Cardiac muscle cell (in vitro differentiated cells and primary cell): ENCODE measurements at regions not wholly inside any gene's neighbourhood (a gene's known extent, or its start where the extent isn't known, plus 50 kb on each side); places are given as distances from the start of the nearest gene placed in this dataset.

Source experiments
- DNase-seq, 2 donors: peaks; one replicate each; pipeline versions ENCODE4 v3.0.0 to v3.0.0-alpha.2; 2010 to 2017; ENCODE audit warnings: low read depth in 1 of 2, low spot score in 1 of 2
- H3K27ac ChIP-seq: fragments of 200-600 bp; sonication (generic); 2 replicates; pipeline ENCODE4 v1.5.1; 2016
- H3K27me3 ChIP-seq: fragments of 200-600 bp; sonication (generic); 2 replicates; pipeline ENCODE4 v1.6.0; 2016; ENCODE audit warnings: control low read depth
- H3K36me3 ChIP-seq: fragments of 200-600 bp; sonication (generic); 2 replicates; pipeline ENCODE4 v1.5.1; 2016; ENCODE audit warnings: control low read depth
- H3K4me1 ChIP-seq: fragments of 200-600 bp; sonication (generic); 2 replicates; pipeline ENCODE4 v1.8.1; 2017; ENCODE audit warnings: low read depth, mild to moderate bottlenecking, mixed run types
- H3K4me3 ChIP-seq: fragments of 200-600 bp; sonication (generic); 2 replicates; pipeline ENCODE4 v1.5.1; 2016; ENCODE audit warnings: mild to moderate bottlenecking
- H3K9me3 ChIP-seq: fragments of 200-600 bp; sonication (generic); 2 replicates; pipeline ENCODE4 v1.5.1; 2017; ENCODE audit warnings: low read depth, mild to moderate bottlenecking, control low read depth
- TF ChIP-seq, protein P1 (sequence below): IDR thresholded peaks from 2 replicates; pipeline ENCODE4 v1.5.1; 2012; ENCODE audit warnings: low read depth, mild to moderate bottlenecking, low read length

- Histone ChIP-seq H3K27ac (peak overlapping the region; percentile 70), H3K4me3 (no peak overlapping the region), H3K9me3 (no peaks in the 10 kb centered on the region), H3K27me3 (no peaks in the 10 kb centered on the region), H3K4me1 (peaks cover 12% of the 10 kb centered on the region), H3K36me3 (no peaks in the 10 kb centered on the region)
- TF ChIP-seq, protein P1, sequence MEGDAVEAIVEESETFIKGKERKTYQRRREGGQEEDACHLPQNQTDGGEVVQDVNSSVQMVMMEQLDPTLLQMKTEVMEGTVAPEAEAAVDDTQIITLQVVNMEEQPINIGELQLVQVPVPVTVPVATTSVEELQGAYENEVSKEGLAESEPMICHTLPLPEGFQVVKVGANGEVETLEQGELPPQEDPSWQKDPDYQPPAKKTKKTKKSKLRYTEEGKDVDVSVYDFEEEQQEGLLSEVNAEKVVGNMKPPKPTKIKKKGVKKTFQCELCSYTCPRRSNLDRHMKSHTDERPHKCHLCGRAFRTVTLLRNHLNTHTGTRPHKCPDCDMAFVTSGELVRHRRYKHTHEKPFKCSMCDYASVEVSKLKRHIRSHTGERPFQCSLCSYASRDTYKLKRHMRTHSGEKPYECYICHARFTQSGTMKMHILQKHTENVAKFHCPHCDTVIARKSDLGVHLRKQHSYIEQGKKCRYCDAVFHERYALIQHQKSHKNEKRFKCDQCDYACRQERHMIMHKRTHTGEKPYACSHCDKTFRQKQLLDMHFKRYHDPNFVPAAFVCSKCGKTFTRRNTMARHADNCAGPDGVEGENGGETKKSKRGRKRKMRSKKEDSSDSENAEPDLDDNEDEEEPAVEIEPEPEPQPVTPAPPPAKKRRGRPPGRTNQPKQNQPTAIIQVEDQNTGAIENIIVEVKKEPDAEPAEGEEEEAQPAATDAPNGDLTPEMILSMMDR, result no peak
- DNase-seq, result peak in 1 of 2 donors; percentile 2
Observed at GRCh38 chr15:24899367-24899766, 55.4 kb upstream of the SNRPN start.

DNA sequence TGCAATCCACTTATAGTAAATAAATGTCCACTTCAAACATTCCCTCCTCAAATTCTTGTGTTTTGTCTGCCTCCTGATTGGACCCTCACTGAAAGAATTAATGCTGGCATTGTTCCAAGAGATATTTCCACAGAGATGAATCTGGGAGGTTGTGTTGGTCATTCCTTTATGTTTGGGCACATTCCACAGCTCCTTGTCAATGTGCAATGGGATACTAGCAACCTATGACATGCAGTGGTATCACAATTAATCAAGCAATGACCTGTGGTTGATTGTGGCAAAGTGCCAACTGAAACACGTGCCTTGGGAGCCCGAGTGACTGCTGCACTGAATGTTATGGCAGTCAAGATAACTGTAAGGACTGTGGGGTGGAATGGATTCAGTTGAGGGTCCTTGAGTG is 55.0 kb upstream of the SNRPN start:
- H3K4me3 ChIP-seq, result no peak overlapping the region
- TF ChIP-seq, protein P1, result no peak
- H3K36me3 ChIP-seq, result no peaks in the 10 kb centered on the region
- H3K27ac ChIP-seq, result peak overlapping the region; percentile 70
- H3K9me3 ChIP-seq, result no peaks in the 10 kb centered on the region
- peak in 1 of 2 donors; percentile 31 for DNase-seq
- no peaks in the 10 kb centered on the region for H3K27me3 ChIP-seq
- H3K4me1 ChIP-seq, result peaks cover 12% of the 10 kb centered on the region

GRCh38 chr15:24901409-24901808 is 53.4 kb upstream of the SNRPN start:
- Histone ChIP-seq H3K36me3 (no peaks in the 10 kb centered on the region), H3K4me1 (peaks cover 20% of the 10 kb centered on the region), H3K27me3 (no peaks in the 10 kb centered on the region), H3K27ac (no peak overlapping the region), H3K4me3 (no peak overlapping the region), H3K9me3 (no peaks in the 10 kb centered on the region)
- TF ChIP-seq, protein P1, result no peak
- DNase-seq, result no peak
